K562 (cell line): ENCODE measurements at regions not wholly inside any gene's neighbourhood (a gene's known extent, or its start where the extent isn't known, plus 50 kb on each side); places are given as distances from the start of the nearest gene placed in this dataset.

Source experiments
- ATAC-seq: fragments of 200-7000 bp; cut with Tn5 transposase; 3 replicates; pipeline ENCODE4 v1.9.1; 2020; ENCODE audit warnings: moderate library complexity
- BruUV-seq: library from RNA; stranded (reverse); fragments of 400-500 nt; replicated peaks from 2 replicates; lab custom pipeline; 2021; lab: Mats Ljungman, UMichigan
- CTCF ChIA-PET: fragments of 300-600 bp; formaldehyde crosslinking; extraction: SDS; loops from one replicate; lab custom pipeline; 2021; ENCODE audit warnings: low intra/inter-chr PET ratio; lab: Yijun Ruan, JAX
- POLR2A ChIA-PET: fragments of 300-600, 350-650 bp; sonication (Branson Sonifier 250); formaldehyde crosslinking; extraction: SDS; loops from one replicate; lab custom pipeline; 2021; ENCODE audit warnings: antibody characterized with exemption, inconsistent platforms; lab: Yijun Ruan, JAX
- DNase-seq, 4 experiments: peaks; one replicate each; pipeline versions ENCODE4 v3.0.0 to v3.0.0-alpha.2; 2011 to 2018; ENCODE audit warnings: low spot score in 3 of 4, mixed read lengths in 3 of 4; ENCODE audit errors: extremely low read depth in 1 of 4
- FAIRE-seq: peaks from 2 replicates; lab custom pipeline; 2011; peaks lifted over from hg19 to GRCh38; lab: Jason Lieb, UNC
- H2AFZ ChIP-seq: 2 replicates; pipeline ENCODE4 v1.6.0; 2011; ENCODE audit warnings: low read depth, low read length, control low read depth, inconsistent platforms
- H3K27ac ChIP-seq: fragments of 200-600 bp; 3 replicates; pipeline ENCODE4 v1.8.0; 2011; ENCODE audit warnings: low read depth, mild to moderate bottlenecking, control low read depth, inconsistent platforms, low read length, moderate library complexity, mixed read lengths; ENCODE audit errors: extremely low read depth
- H3K27me3 ChIP-seq, 2 experiments: fragments of 300-600 bp in 1 of 2; 2 replicates in 1 of 2; 3 replicates in 1 of 2; pipeline versions ENCODE4 v1.6.0 to v1.8.0; 2011; ENCODE audit warnings: inconsistent platforms in 2 of 2, low read length in 2 of 2, mild to moderate bottlenecking in 1 of 2, mixed read lengths in 1 of 2, moderate library complexity in 1 of 2; ENCODE audit not compliant: control insufficient read depth in 2 of 2, insufficient read depth in 2 of 2
- H3K36me3 ChIP-seq: fragments of 300-600 bp; 3 replicates; pipeline ENCODE4 v1.8.0; 2011; ENCODE audit warnings: mild to moderate bottlenecking, low read length, inconsistent platforms; ENCODE audit not compliant: control insufficient read depth, insufficient read depth
- H3K4me1 ChIP-seq, 2 experiments: fragments of 200-600 bp in 1 of 2; replicated peaks in 1 of 2; 2 replicates in 1 of 2; 3 replicates in 1 of 2; pipeline versions ENCODE4 v1.5.1 to v1.8.0; 2011; ENCODE audit warnings: inconsistent platforms in 2 of 2, low read length in 2 of 2, mild to moderate bottlenecking in 1 of 2, mixed read lengths in 1 of 2, moderate library complexity in 1 of 2; ENCODE audit not compliant: control insufficient read depth in 2 of 2, insufficient read depth in 2 of 2
- H3K4me2 ChIP-seq: 2 replicates; pipeline ENCODE4 v1.6.1; 2011; ENCODE audit warnings: low read length, control low read depth, inconsistent platforms, mixed read lengths; ENCODE audit not compliant: insufficient read depth
- H3K4me3 ChIP-seq: fragments of 200-600 bp; sonication (generic), shearing (Covaris generic); 2 replicates; pipeline ENCODE4 v1.5.1; 2016; ENCODE audit warnings: control low read depth, inconsistent platforms
- H3K79me2 ChIP-seq: fragments of 200-600 bp; 3 replicates; pipeline ENCODE4 v1.8.0; 2011; ENCODE audit warnings: low read length, inconsistent platforms; ENCODE audit not compliant: control insufficient read depth, insufficient read depth
- H3K9ac ChIP-seq, 2 experiments: 2 replicates each; pipeline versions ENCODE4 v1.6.0 to v1.6.1; 2011; ENCODE audit warnings: low read depth in 2 of 2, low read length in 2 of 2, control low read depth in 1 of 2, inconsistent platforms in 1 of 2, mild to moderate bottlenecking in 1 of 2, mixed read lengths in 1 of 2; ENCODE audit not compliant: insufficient read depth in 1 of 2
- H3K9me1 ChIP-seq: one replicate; pipeline ENCODE4 v1.6.0; 2011; ENCODE audit warnings: inconsistent platforms, mild to moderate bottlenecking, low read length, moderate library complexity; ENCODE audit not compliant: control insufficient read depth, insufficient read depth
- H3K9me3 ChIP-seq: replicated peaks from 2 replicates; pipeline ENCODE4 v1.5.1; 2011; ENCODE audit warnings: low read depth, low read length, inconsistent platforms; ENCODE audit not compliant: control insufficient read depth, insufficient read depth
- H4K20me1 ChIP-seq: replicated peaks from 2 replicates; pipeline ENCODE4 v1.6.1; 2011; ENCODE audit warnings: low read length, inconsistent platforms, mixed read lengths; ENCODE audit not compliant: control insufficient read depth, insufficient read depth
- BRD9 ChIP-seq: fragments of 450-650 bp; IDR thresholded peaks from 2 replicates; pipeline ENCODE4 v1.6.1; 2018; ENCODE audit warnings: low read depth; ENCODE audit not compliant: partially characterized antibody
- CREB3L1 ChIP-seq: fragments of 450-650 bp; IDR thresholded peaks from 2 replicates; pipeline ENCODE4 v1.6.1; 2014; ENCODE audit warnings: low read depth, mild to moderate bottlenecking, moderate library complexity, borderline replicate concordance
- EHMT2 ChIP-seq: fragments of 450-650 bp; IDR thresholded peaks from 2 replicates; pipeline ENCODE4 v1.6.1; 2018; ENCODE audit warnings: antibody characterized with exemption
- MLX ChIP-seq, 2 experiments: fragments of 450-650 bp in 1 of 2; sonication (generic) in 1 of 2; formaldehyde crosslinking; conservative IDR thresholded peaks; 2 replicates each; pipeline versions ENCODE4 v1.4.0 to v1.8.1; 2020 to 2022; ENCODE audit warnings: mild to moderate bottlenecking in 1 of 2, missing genetic modification reagents in 1 of 2
- RBM17 ChIP-seq: fragments of 200-400 bp; formaldehyde crosslinking; IDR thresholded peaks from 2 replicates; pipeline ENCODE4 v1.6.1; 2017; ENCODE audit warnings: low read depth, mild to moderate bottlenecking, low read length, borderline replicate concordance
- SAFB2 ChIP-seq: fragments of 200-400 bp; formaldehyde crosslinking; IDR thresholded peaks from 2 replicates; pipeline ENCODE4 v1.6.1; 2018; ENCODE audit warnings: borderline replicate concordance, low read length, low read depth, moderate library complexity; ENCODE audit not compliant: severe bottlenecking
- SUPT5H ChIP-seq: fragments of 450-650 bp; IDR thresholded peaks from 2 replicates; pipeline ENCODE4 v1.6.1; 2016
- ZNF184 ChIP-seq: sonication (generic); formaldehyde crosslinking; IDR thresholded peaks from 2 replicates; pipeline ENCODE4 v1.5.0; 2020; ENCODE audit warnings: missing genetic modification reagents
- ZNF551 ChIP-seq: fragments of 250-450 bp; sonication (Bioruptor Pico); IDR thresholded peaks from 2 replicates; pipeline ENCODE4 v1.5.0; 2021; ENCODE audit warnings: mild to moderate bottlenecking, moderate library complexity
- ZNF592 ChIP-seq: fragments of 450-650 bp; IDR thresholded peaks from 2 replicates; pipeline ENCODE4 v1.6.1; 2017; ENCODE audit warnings: antibody characterized with exemption, mild to moderate bottlenecking
- ZNF766 ChIP-seq: fragments of 200-800 bp; sonication (Bioruptor generic); conservative IDR thresholded peaks from 2 replicates; pipeline ENCODE4 v1.6.1; 2016; ENCODE audit warnings: missing genetic modification characterization, missing compliant biosample characterization
- ZSCAN32 ChIP-seq: fragments of 450-650 bp; formaldehyde crosslinking; IDR thresholded peaks from 2 replicates; pipeline ENCODE4 v1.4.0; 2020; ENCODE audit warnings: mild to moderate bottlenecking, moderate library complexity
- whole genome bisulfite sequencing: fragments of 100-300 bp; shearing (Covaris generic); methylation state at CpG from one replicate; pipeline ENCODE4 v1.1.6; 2016; ENCODE audit warnings: low coverage, mixed read lengths; ENCODE audit not compliant: insufficient coverage; ENCODE audit errors: missing lambda C conversion rate; 5-methylcytosine and 5-hydroxymethylcytosine counted together
- in situ Hi-C: fragments of 300-500 bp; cut with MboI; formaldehyde crosslinking; loops from 4 replicates; pipeline ENCODE4 v1.15.0; 2018; ENCODE audit warnings: inconsistent platforms, mixed read lengths
- intact Hi-C: fragments of 100-400 bp; cut with micrococcal nuclease; formaldehyde crosslinking; loops from 2 replicates; pipeline ENCODE4 v1.14.2; 2022

- TF ChIP-seq ZNF766 (CRISPR knock-in tag) (no peak), ZNF184 (no peak)
Observed at GRCh38 chr7:153443032-153443701, 609.0 kb upstream of the DPP6 start (continued).

GRCh38 chr7:153444641-153445040, 607.6 kb upstream of the DPP6 start:
- Histone ChIP-seq H3K9ac (no peak overlapping the region), H2AFZ (no peak overlapping the region), H3K4me2 (no peak overlapping the region), H3K9me1 (no peaks in the 10 kb centered on the region), H3K9me3 (no peaks in the 10 kb centered on the region), H3K27ac (no peak overlapping the region), H4K20me1 (peaks cover 3% of the 10 kb centered on the region; the same call in 1 of the 2 replicates), H3K36me3 (no peaks in the 10 kb centered on the region), H3K4me3 (no peak overlapping the region), H3K27me3 (peaks cover 45 to 58% of the 10 kb centered on the region in 2 experiments), H3K79me2 (no peaks in the 10 kb centered on the region), H3K4me1 (no peaks in the 10 kb centered on the region)
- in situ Hi-C loops: no loop called here
- 0% methylated on average over 8 of the region's 8 CpGs for WGBS
- ChIA-PET POLR2A (interaction anchor here (1.1 kb wide), 1 partner anchor 10 kb away, joined by 8 read pairs; no protein-coding TSS in a partner anchor), CTCF (no interaction called here)
- no peak for DNase-seq
- FAIRE-seq: peak; percentile 37
- BruUV-seq: no TSS peak
- ATAC-seq: no peak
- no peak for TF ChIP-seq RBM17
- no peak for TF ChIP-seq SAFB2
- TF ChIP-seq SUPT5H: no peak
- TF ChIP-seq MLX (CRISPR knock-in tag; conservative IDR thresholded peaks at IDR 0.05): no peak
- no peak for TF ChIP-seq ZNF592
- no peak for TF ChIP-seq CREB3L1
- no peak for TF ChIP-seq EHMT2
- no peak for TF ChIP-seq ZSCAN32 (CRISPR knock-in tag)
- TF ChIP-seq BRD9: no peak
- no peak for TF ChIP-seq ZNF551 (CRISPR knock-in tag)
- intact Hi-C loops: no loop called here
